ENCODE measurements at regions not wholly inside any gene's neighbourhood (a gene's known extent, or its start where the extent isn't known, plus 50 kb on each side); places are given as distances from the start of the nearest gene placed in this dataset.
"Not testable (repeated sequence)": the region's sequence is repeated elsewhere in the genome, so short reads cannot be mapped to it uniquely, and the experiment has no call there.

- BruUV-seq (replicated peaks): no TSS peak
- Histone ChIP-seq H3K9me1 (ENCODE audit: control insufficient read depth, insufficient read depth, low read length) (no peaks in the 10 kb centered on the region), H3K4me1 (replicated peaks in 1 of 2; ENCODE audit: control insufficient read depth in 2 of 2, insufficient read depth in 2 of 2, low read length in 2 of 2) (no peaks in the 10 kb centered on the region), H3K79me2 (ENCODE audit: control insufficient read depth, insufficient read depth, low read length) (no peaks in the 10 kb centered on the region), H3K4me3 (no peak overlapping the region), H3K4me2 (ENCODE audit: insufficient read depth, low read length) (no peak overlapping the region), H4K20me1 (replicated peaks; ENCODE audit: control insufficient read depth, insufficient read depth, low read length) (no peaks in the 10 kb centered on the region), H3K36me3 (ENCODE audit: control insufficient read depth, insufficient read depth, low read length) (no peaks in the 10 kb centered on the region), H3K9ac (ENCODE audit: insufficient read depth in 1 of 2, low read depth in 2 of 2, low read length in 2 of 2) (no peak overlapping the region), H3K27ac (ENCODE audit: extremely low read depth, low read depth, low read length) (no peak overlapping the region), H3K27me3 (ENCODE audit: control insufficient read depth in 2 of 2, insufficient read depth in 2 of 2, low read length in 2 of 2) (no peaks in the 10 kb centered on the region), H2AFZ (ENCODE audit: low read depth, low read length) (no peak overlapping the region), H3K9me3 (replicated peaks; ENCODE audit: control insufficient read depth, insufficient read depth, low read depth, low read length) (no peaks in the 10 kb centered on the region)
- FAIRE-seq: no peak
- intact Hi-C loops (cut with micrococcal nuclease) (no loop called here), in situ Hi-C loops (cut with MboI) (no loop called here)
- DNase-seq (ENCODE audit: extremely low read depth in 1 of 4, low spot score in 3 of 4): no peak
- ChIA-PET CTCF (ENCODE audit: low intra/inter-chr PET ratio) (no interaction called here), POLR2A (no interaction called here)
- TF ChIP-seq, protein P1, sequence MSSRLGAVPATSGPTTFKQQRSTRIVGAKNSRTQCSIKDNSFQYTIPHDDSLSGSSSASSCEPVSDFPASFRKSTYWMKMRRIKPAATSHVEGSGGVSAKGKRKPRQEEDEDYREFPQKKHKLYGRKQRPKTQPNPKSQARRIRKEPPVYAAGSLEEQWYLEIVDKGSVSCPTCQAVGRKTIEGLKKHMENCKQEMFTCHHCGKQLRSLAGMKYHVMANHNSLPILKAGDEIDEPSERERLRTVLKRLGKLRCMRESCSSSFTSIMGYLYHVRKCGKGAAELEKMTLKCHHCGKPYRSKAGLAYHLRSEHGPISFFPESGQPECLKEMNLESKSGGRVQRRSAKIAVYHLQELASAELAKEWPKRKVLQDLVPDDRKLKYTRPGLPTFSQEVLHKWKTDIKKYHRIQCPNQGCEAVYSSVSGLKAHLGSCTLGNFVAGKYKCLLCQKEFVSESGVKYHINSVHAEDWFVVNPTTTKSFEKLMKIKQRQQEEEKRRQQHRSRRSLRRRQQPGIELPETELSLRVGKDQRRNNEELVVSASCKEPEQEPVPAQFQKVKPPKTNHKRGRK (tag; IDR thresholded peaks at IDR 0.05): no peak
- TF ChIP-seq XRCC5 (IDR thresholded peaks at IDR 0.05; ENCODE audit: low read depth, low read length) (no peak), BRF1 (IDR thresholded peaks at IDR 0.05; ENCODE audit: borderline replicate concordance, extremely low read depth, insufficient read length) (no peak), RUNX1 (IDR thresholded peaks at IDR 0.05; ENCODE audit: low read depth) (no peak), SIN3B (IDR thresholded peaks at IDR 0.05; ENCODE audit: low read depth) (no peak), U2AF2 (optimal IDR thresholded peaks at IDR 0.05; ENCODE audit: low read depth, low read length) (no peak), SIRT6 (IDR thresholded peaks at IDR 0.05; ENCODE audit: low read depth, low read length) (no peak)
- TF ChIP-seq, protein P2, sequence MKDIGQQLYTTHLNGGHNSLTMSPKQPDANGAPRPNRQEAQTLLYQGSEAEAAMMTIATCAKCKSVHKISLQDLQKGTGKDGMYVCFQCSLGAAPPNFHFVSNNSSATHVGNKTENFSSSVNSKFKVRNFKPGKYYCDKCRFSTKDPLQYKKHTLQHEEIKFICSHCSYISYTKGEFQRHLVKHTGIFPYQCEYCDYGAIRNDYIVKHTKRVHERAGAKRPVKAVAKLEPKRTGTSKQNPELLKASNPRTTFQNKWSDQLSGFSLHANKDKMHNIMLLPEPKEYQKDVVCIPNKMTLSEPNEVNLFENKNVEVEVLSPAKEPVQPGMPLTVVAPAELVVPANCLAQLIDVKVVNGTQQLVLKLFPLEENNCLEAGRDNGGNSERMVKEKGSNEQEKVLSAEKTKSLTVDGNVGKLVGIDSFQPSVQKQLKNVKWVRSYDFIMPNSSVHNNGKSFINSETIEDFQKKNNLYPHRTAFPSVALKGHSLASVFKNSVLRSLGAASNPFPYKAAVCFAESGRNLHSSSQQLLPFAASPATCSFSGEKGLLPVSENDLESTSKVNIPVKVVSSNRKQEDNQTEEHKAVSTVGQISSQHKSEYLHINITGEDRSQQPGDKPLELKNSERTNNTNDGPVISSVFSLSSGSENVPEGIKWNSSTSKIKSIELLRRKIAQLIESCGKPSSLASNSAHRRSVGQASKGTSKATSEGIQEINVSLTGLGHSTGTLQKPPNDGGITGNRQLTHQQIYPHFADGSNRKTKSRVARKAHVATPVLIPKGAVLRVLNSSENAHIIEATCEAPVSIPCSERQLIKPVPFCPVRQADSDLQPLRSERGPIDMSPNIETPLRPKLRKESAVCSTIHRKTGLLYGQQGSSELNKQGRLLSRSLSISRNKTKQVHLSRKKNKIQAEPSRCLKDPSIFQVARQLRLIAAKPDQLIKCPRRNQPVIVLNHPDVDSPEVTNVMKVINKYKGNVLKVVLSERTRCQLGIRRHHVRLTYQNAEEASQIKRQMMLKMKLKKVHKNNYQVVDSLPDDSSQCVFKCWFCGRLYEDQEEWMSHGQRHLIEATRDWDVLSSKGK (CRISPR knock-in tag; IDR thresholded peaks at IDR 0.05): no peak
- no peak for ATAC-seq
Observed at GRCh38 chr6:115055579-115055978, 712.8 kb upstream of the HS3ST5 start.

DNA sequence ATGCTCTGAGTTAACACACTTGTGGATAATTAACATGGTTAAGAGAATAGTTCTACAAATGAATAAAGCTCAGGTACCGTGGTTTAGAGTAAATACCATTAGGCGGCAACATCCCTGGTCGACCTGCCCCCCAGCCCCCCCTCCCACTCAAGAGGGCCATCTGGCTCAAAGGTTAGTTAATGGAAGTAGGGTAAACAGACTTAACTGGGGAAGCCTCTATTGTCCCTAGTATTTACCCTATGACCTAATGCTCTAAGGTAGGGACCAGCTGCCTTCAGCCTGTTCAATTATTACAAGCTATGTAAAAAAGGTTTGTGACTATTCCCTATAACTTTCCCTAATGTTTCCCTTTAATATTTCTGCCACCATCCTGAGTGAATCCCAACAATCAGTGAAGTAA, 711.4 kb upstream of the HS3ST5 start:
- H4K20me1 ChIP-seq (replicated peaks; ENCODE audit: control insufficient read depth, insufficient read depth, low read length); BruUV-seq (replicated peaks); H3K9me1 ChIP-seq (ENCODE audit: control insufficient read depth, insufficient read depth, low read length); FAIRE-seq; H3K4me1 ChIP-seq (replicated peaks in 1 of 2; ENCODE audit: control insufficient read depth in 2 of 2, insufficient read depth in 2 of 2, low read length in 2 of 2); H3K36me3 ChIP-seq (ENCODE audit: control insufficient read depth, insufficient read depth, low read length); H3K79me2 ChIP-seq (ENCODE audit: control insufficient read depth, insufficient read depth, low read length); H3K4me2 ChIP-seq (ENCODE audit: insufficient read depth, low read length); H3K9me3 ChIP-seq (replicated peaks; ENCODE audit: control insufficient read depth, insufficient read depth, low read depth, low read length); in situ Hi-C loops (cut with MboI); POLR2A ChIA-PET; H2AFZ ChIP-seq (ENCODE audit: low read depth, low read length); ATAC-seq; H3K27me3 ChIP-seq (ENCODE audit: control insufficient read depth in 2 of 2, insufficient read depth in 2 of 2, low read length in 2 of 2); H3K9ac ChIP-seq (ENCODE audit: insufficient read depth in 1 of 2, low read depth in 2 of 2, low read length in 2 of 2); H3K4me3 ChIP-seq; DNase-seq (ENCODE audit: extremely low read depth in 1 of 4, low spot score in 3 of 4); H3K27ac ChIP-seq (ENCODE audit: extremely low read depth, low read depth, low read length); intact Hi-C loops (cut with micrococcal nuclease); CTCF ChIA-PET (ENCODE audit: low intra/inter-chr PET ratio): not testable (repeated sequence)
- WGBS (ENCODE audit: insufficient coverage, low coverage, missing lambda C conversion rate): no CpG with 5 or more reads among the region's 3 CpGs

Data from K562 (cell line).